LNCaP clone FGC (cell line): ENCODE measurements at regions not wholly inside any gene's neighbourhood (a gene's known extent, or its start where the extent isn't known, plus 50 kb on each side); places are given as distances from the start of the nearest gene placed in this dataset.
"Not testable (repeated sequence)": the region's sequence is repeated elsewhere in the genome, so short reads cannot be mapped to it uniquely, and the experiment has no call there.

Experiments used
- DNase-seq: peaks from one replicate; pipeline ENCODE4 v3.0.0-alpha.2; 2011; ENCODE audit warnings: low read depth
- H3K4me3 ChIP-seq: 2 replicates; pipeline ENCODE4 v1.5.1; 2011; ENCODE audit warnings: mild to moderate bottlenecking, low read depth, low read length, control low read depth
- CTCF ChIP-seq: IDR thresholded peaks from 2 replicates; pipeline ENCODE4 v1.5.1; 2012; ENCODE audit warnings: mild to moderate bottlenecking; ENCODE audit not compliant: control insufficient read depth, insufficient read depth; ENCODE audit errors: extremely low read depth

GRCh38 chr2:192948316-192948715 is 753.6 kb upstream of the TMEFF2 start:
- no peak for TF ChIP-seq CTCF
- DNase-seq = no peak
- H3K4me3 ChIP-seq = no peak overlapping the region

- no peak for DNase-seq
- TF ChIP-seq CTCF = no peak
- H3K4me3 ChIP-seq = no peak overlapping the region
These were observed 752.6 kb upstream of the TMEFF2 start for GRCh38 chr2:192947352-192947751.

DNA sequence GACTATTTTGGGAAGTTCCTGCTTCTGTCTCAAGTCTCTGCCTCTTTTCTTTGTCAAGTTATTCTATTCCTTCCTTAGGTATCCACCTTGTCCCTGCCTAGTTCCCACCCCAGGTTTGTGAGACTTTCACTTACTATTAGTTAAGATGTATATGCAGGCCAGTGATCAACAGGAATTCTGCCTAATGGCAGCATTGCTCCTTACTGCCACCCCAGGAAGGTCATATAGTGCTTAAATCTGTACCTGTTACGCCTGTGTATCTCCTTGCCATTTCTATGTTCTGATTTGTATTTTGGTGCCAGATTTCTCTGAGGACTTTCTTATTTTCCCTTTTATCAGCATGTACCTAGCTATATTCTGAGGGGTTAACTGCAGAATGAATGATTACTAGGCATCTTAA is 746.0 kb upstream of the TMEFF2 start:
- no peak for DNase-seq
- TF ChIP-seq CTCF = 0 out of 2 replicates have a peak, but pooled peaks have one; percentile 8
- H3K4me3 ChIP-seq = no peak overlapping the region

GRCh38 chr2:192932376-192932775 is 737.6 kb upstream of the TMEFF2 start:
- TF ChIP-seq CTCF = no peak
- no peak overlapping the region for H3K4me3 ChIP-seq
- DNase-seq = no peak

- H3K4me3 ChIP-seq, DNase-seq: not testable (repeated sequence)
These were observed 726.9 kb upstream of the TMEFF2 start for GRCh38 chr2:192921631-192922030.

DNA sequence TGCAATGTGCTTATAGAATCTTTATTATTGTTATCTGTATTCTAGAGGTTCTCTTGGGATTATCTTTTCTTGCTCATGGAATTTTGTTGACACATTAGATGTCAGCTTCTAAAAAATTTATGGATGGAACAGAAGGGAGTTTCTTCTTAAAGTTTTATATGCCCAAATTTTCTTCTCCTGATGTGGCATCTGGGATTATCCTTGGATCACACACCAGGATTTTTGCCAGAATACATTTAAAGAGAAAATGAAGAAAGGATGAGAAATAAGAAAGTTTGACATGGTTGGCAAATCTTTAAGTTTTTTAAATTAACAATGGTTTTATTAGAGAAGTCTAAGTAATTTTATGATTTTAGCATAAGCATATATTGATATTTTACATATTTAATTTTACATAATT is 706.7 kb upstream of the TMEFF2 start:
- H3K4me3 ChIP-seq = no peak overlapping the region
- no peak for DNase-seq
- TF ChIP-seq CTCF = no peak

DNA sequence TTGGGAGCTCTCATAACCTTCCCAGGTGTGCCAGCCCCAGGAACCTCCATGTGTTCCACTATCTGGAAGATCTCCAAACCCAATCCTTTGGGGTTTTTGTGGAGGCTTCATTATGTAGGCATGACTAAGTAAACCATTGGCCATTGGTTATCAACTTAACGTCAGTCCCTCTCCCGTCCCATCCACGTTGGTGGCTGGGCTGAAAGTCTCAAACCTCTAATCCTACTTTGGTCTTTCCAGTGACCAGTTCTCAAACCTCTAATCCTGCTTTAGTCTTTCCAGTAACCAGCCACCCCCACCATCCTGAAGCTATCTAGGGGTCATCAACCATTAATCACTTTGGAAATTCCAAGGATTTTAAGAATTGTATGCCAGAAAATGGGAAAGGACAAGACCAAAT is 704.7 kb upstream of the TMEFF2 start:
- TF ChIP-seq CTCF = no peak
- DNase-seq = no peak
- no peak overlapping the region for H3K4me3 ChIP-seq

DNA sequence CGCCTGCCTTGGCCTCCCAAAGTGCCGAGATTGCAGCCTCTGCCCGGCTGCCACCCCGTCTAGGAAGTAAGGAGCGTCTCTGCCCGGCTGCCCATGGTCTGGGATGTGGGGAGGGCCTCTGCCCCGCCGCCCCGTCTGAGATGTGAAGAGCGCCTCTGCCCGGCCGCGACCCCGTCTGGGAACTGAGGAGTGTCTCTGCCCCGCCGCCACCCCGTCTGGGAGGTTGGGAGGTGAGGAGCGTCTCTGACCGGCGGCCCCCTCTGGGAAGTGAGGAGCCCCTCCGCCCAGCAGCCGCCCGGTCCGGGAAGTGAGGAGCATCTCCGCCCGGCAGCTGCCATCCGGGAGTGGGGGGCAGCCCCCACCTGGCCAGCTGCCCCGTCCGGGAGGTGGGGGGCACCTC is 699.2 kb upstream of the TMEFF2 start:
- H3K4me3 ChIP-seq, DNase-seq: not testable (repeated sequence)
